H1 (cell line): ENCODE measurements at regions not wholly inside any gene's neighbourhood (a gene's known extent, or its start where the extent isn't known, plus 50 kb on each side); places are given as distances from the start of the nearest gene placed in this dataset.

Source experiments
- CTCF ChIA-PET: fragments of 300-600 bp; sonication (Branson Sonifier 250); formaldehyde crosslinking; loops from one replicate; lab custom pipeline; 2021; ENCODE audit not compliant: partially characterized antibody; lab: Charles Lee
- POLR2A ChIA-PET: fragments of 300-600 bp; sonication (Branson Sonifier 250); formaldehyde crosslinking; loops from one replicate; lab custom pipeline; 2021; ENCODE audit warnings: inconsistent platforms; ENCODE audit not compliant: partially characterized antibody; lab: Charles Lee
- DNase-seq, 2 experiments: peaks; one replicate each; pipeline versions ENCODE4 v3.0.0 to v3.0.0-alpha.2; 2010 to 2022; ENCODE audit warnings: low spot score in 2 of 2, low read depth in 1 of 2, mixed read lengths in 1 of 2
- FAIRE-seq: peaks from 2 replicates; lab custom pipeline; 2011; peaks lifted over from hg19 to GRCh38; lab: Jason Lieb, UNC
- H2AFZ ChIP-seq: 2 replicates; pipeline ENCODE4 v1.8.1; 2012; ENCODE audit warnings: low read length, inconsistent platforms
- H2AK5ac ChIP-seq: 2 replicates; pipeline ENCODE4 v1.6.1; 2013; ENCODE audit warnings: low read depth, low read length
- H2BK120ac ChIP-seq: replicated peaks from 2 replicates; pipeline ENCODE3; 2013; ENCODE audit warnings: low read depth, low read length, inconsistent platforms
- H2BK12ac ChIP-seq: 2 replicates; pipeline ENCODE4 v1.6.1; 2013; ENCODE audit warnings: low read depth, low read length
- H2BK15ac ChIP-seq: 2 replicates; pipeline ENCODE4 v1.6.1; 2013; ENCODE audit warnings: low read length
- H2BK20ac ChIP-seq: 2 replicates; pipeline ENCODE4 v1.6.1; 2013; ENCODE audit warnings: low read length
- H2BK5ac ChIP-seq: 2 replicates; pipeline ENCODE4 v1.6.1; 2013; ENCODE audit warnings: low read depth, low read length
- H3K14ac ChIP-seq: 2 replicates; pipeline ENCODE4 v1.6.1; 2013; ENCODE audit warnings: inconsistent platforms; ENCODE audit not compliant: insufficient read length
- H3K18ac ChIP-seq: 2 replicates; pipeline ENCODE4 v1.6.1; 2013; ENCODE audit warnings: low read length; ENCODE audit errors: extremely low read depth
- H3K23ac ChIP-seq: 2 replicates; pipeline ENCODE4 v1.6.1; 2013; ENCODE audit warnings: inconsistent platforms; ENCODE audit not compliant: insufficient read length
- H3K23me2 ChIP-seq: 2 replicates; pipeline ENCODE4 v1.6.1; 2013; ENCODE audit warnings: low read depth, low read length
- H3K27ac ChIP-seq: 2 replicates; pipeline ENCODE4 v1.6.1; 2011; ENCODE audit warnings: low read depth, low read length, inconsistent platforms
- H3K27me3 ChIP-seq, 4 experiments: replicated peaks in 1 of 4; 1 replicate in 1 of 4; 2 replicates in 3 of 4; pipeline versions ENCODE4 v1.6.1 to v1.8.1; 2011 to 2013; ENCODE audit warnings: low read length in 3 of 4, mild to moderate bottlenecking in 3 of 4, inconsistent platforms in 2 of 4, mixed read lengths in 2 of 4, moderate library complexity in 1 of 4; ENCODE audit not compliant: control insufficient read depth in 3 of 4, insufficient read depth in 3 of 4; ENCODE audit errors: extremely low read depth in 1 of 4
- H3K36me3 ChIP-seq, 4 experiments: 2 replicates each; pipeline versions ENCODE4 v1.6.1 to v1.8.1; 2011 to 2013; ENCODE audit warnings: mild to moderate bottlenecking in 4 of 4, low read length in 3 of 4, moderate library complexity in 2 of 4, control low read depth in 1 of 4, inconsistent platforms in 1 of 4; ENCODE audit not compliant: insufficient read depth in 4 of 4, control insufficient read depth in 2 of 4
- H3K4ac ChIP-seq: replicated peaks from 2 replicates; pipeline ENCODE3; 2013; ENCODE audit warnings: low read length, low read depth, mixed read lengths, inconsistent platforms; ENCODE audit not compliant: insufficient read length
- H3K4me1 ChIP-seq, 4 experiments: replicated peaks in 1 of 4; 1 replicate in 1 of 4; 2 replicates in 3 of 4; pipeline versions ENCODE4 v1.6.1 to v1.8.1; 2011 to 2013; ENCODE audit warnings: low read length in 3 of 4, inconsistent platforms in 2 of 4, mixed read lengths in 1 of 4; ENCODE audit not compliant: insufficient read depth in 4 of 4, control insufficient read depth in 3 of 4
- H3K4me2 ChIP-seq, 2 experiments: 2 replicates each; pipeline versions ENCODE4 v1.6.1 to v1.8.1; 2011 to 2013; ENCODE audit warnings: low read depth in 2 of 2, low read length in 2 of 2, control low read depth in 1 of 2, inconsistent platforms in 1 of 2, mild to moderate bottlenecking in 1 of 2; ENCODE audit not compliant: insufficient read depth in 1 of 2
- H3K4me3 ChIP-seq, 4 experiments: fragments of 200-600, 300-600 bp in 1 of 4; sonication (generic), shearing (Covaris generic), sonication (Bioruptor Twin) in 1 of 4; 2 replicates each; pipeline versions ENCODE4 v1.5.1 to v1.8.1; 2011 to 2016; ENCODE audit warnings: low read length in 4 of 4, low read depth in 3 of 4, control low read depth in 2 of 4, inconsistent platforms in 2 of 4, mild to moderate bottlenecking in 2 of 4, mixed read lengths in 1 of 4, moderate library complexity in 1 of 4; ENCODE audit not compliant: insufficient read depth in 2 of 4; ENCODE audit errors: extremely low read depth in 1 of 4
- H3K56ac ChIP-seq: replicated peaks from 2 replicates; pipeline ENCODE3; 2013; ENCODE audit warnings: low read depth, mild to moderate bottlenecking, mixed read lengths, low read length, inconsistent platforms; ENCODE audit not compliant: insufficient read length
- H3K79me1 ChIP-seq: 2 replicates; pipeline ENCODE4 v1.6.1; 2013; ENCODE audit warnings: low read depth, low read length, control low read depth
- H3K79me2 ChIP-seq, 2 experiments: 2 replicates each; pipeline versions ENCODE4 v1.6.1 to v1.8.1; 2012 to 2013; ENCODE audit warnings: low read length in 2 of 2, mild to moderate bottlenecking in 2 of 2, inconsistent platforms in 1 of 2; ENCODE audit not compliant: insufficient read depth in 2 of 2, control insufficient read depth in 1 of 2
- H3K9ac ChIP-seq, 4 experiments: replicated peaks in 1 of 4; 1 replicate in 1 of 4; 2 replicates in 3 of 4; pipeline versions ENCODE4 v1.6.1 to v1.8.1; 2011 to 2013; ENCODE audit warnings: low read depth in 3 of 4, low read length in 3 of 4, control low read depth in 2 of 4, mild to moderate bottlenecking in 2 of 4, moderate library complexity in 2 of 4, inconsistent platforms in 1 of 4; ENCODE audit errors: extremely low read depth in 1 of 4
- H3K9me3 ChIP-seq, 2 experiments: 2 replicates each; pipeline versions ENCODE4 v1.6.1 to v1.8.1; 2012 to 2013; ENCODE audit warnings: mild to moderate bottlenecking in 2 of 2, moderate library complexity in 2 of 2, control low read depth in 1 of 2, inconsistent platforms in 1 of 2, low read depth in 1 of 2, low read length in 1 of 2, mixed read lengths in 1 of 2; ENCODE audit not compliant: insufficient read depth in 2 of 2
- H4K20me1 ChIP-seq, 2 experiments: replicated peaks in 1 of 2; 2 replicates each; pipeline versions ENCODE3 to v1.8.1; 2011 to 2013; ENCODE audit warnings: inconsistent platforms in 2 of 2, low read length in 2 of 2, mild to moderate bottlenecking in 1 of 2; ENCODE audit not compliant: insufficient read depth in 2 of 2, control insufficient read depth in 1 of 2
- H4K5ac ChIP-seq: 2 replicates; pipeline ENCODE4 v1.6.1; 2013; ENCODE audit warnings: low read length, low read depth, mixed read lengths, inconsistent platforms; ENCODE audit not compliant: insufficient read length
- H4K8ac ChIP-seq: 2 replicates; pipeline ENCODE4 v1.8.0; 2013; ENCODE audit warnings: mild to moderate bottlenecking, moderate library complexity, low read length, inconsistent platforms; ENCODE audit not compliant: insufficient read depth; ENCODE audit errors: extremely low read depth
- H4K91ac ChIP-seq: replicated peaks from 2 replicates; pipeline ENCODE3; 2013; ENCODE audit warnings: low read length, mixed read lengths, inconsistent platforms; ENCODE audit not compliant: insufficient read length
- CTCF ChIP-seq, 3 experiments: IDR thresholded peaks; 1 replicate in 2 of 3; 2 replicates in 1 of 3; pipeline versions ENCODE4 v1.5.1 to v1.6.1; 2011; ENCODE audit warnings: low read length in 3 of 3, mild to moderate bottlenecking in 3 of 3, inconsistent platforms in 2 of 3, low read depth in 1 of 3, moderate library complexity in 1 of 3; ENCODE audit not compliant: insufficient read depth in 1 of 3; ENCODE audit errors: control extremely low read depth in 1 of 3
- NANOG ChIP-seq: IDR thresholded peaks from 2 replicates; pipeline ENCODE4 v1.6.1; 2011; ENCODE audit warnings: low read length, low read depth, mild to moderate bottlenecking, inconsistent platforms; ENCODE audit not compliant: insufficient read depth, poor library complexity, severe bottlenecking
- RAD21 ChIP-seq, 2 experiments: IDR thresholded peaks in 1 of 2; conservative IDR thresholded peaks in 1 of 2; 2 replicates each; pipeline ENCODE4 v1.6.1; 2011; ENCODE audit warnings: low read depth in 2 of 2, low read length in 2 of 2, improper control_type of control experiment in 1 of 2, inconsistent platforms in 1 of 2, mild to moderate bottlenecking in 1 of 2, moderate library complexity in 1 of 2
- SIX5 ChIP-seq: IDR thresholded peaks from 2 replicates; pipeline ENCODE4 v1.6.1; 2011; ENCODE audit warnings: mild to moderate bottlenecking, low read depth, low read length
- TAF1 ChIP-seq: IDR thresholded peaks from 2 replicates; pipeline ENCODE4 v1.6.1; 2011; ENCODE audit warnings: mild to moderate bottlenecking, low read depth, low read length
- WGBS, 2 experiments: shearing (Covaris generic) in 1 of 2; methylation state at CpG; one replicate each; pipeline versions ENCODE4 v1.1.6 to v1.1.7; 2013 to 2015; ENCODE audit warnings: low lambda C conversion rate in 2 of 2, mixed read lengths in 2 of 2, inconsistent platforms in 1 of 2, low coverage in 1 of 2, missing lambda C conversion rate in 1 of 2; ENCODE audit not compliant: insufficient replicate concordance in 2 of 2, insufficient coverage in 1 of 2, insufficient read length in 1 of 2; ENCODE audit errors: extremely low coverage in 1 of 2, missing lambda C conversion rate in 1 of 2; 5-methylcytosine and 5-hydroxymethylcytosine counted together

GRCh38 chr2:77954931-77955330, 432.8 kb upstream of the LRRTM4 start:
- H2BK15ac ChIP-seq: no peak overlapping the region
- H3K4me3 ChIP-seq: no peak overlapping the region
- ChIA-PET CTCF (no interaction called here), POLR2A (no interaction called here)
- no peak overlapping the region for H3K9ac ChIP-seq
- no peaks in the 10 kb centered on the region for H3K36me3 ChIP-seq
- no peaks in the 10 kb centered on the region for H3K4me1 ChIP-seq
- no peak overlapping the region for H3K18ac ChIP-seq
- no peak overlapping the region for H4K91ac ChIP-seq
- H3K9me3 ChIP-seq: peaks cover 0 to 8% of the 10 kb centered on the region in 2 experiments; a peak in 1 of 4 replicates
- no peaks in the 10 kb centered on the region for H3K23me2 ChIP-seq
- no peak overlapping the region for H2BK5ac ChIP-seq
- H2BK120ac ChIP-seq: no peak overlapping the region
- no peak overlapping the region for H4K8ac ChIP-seq
- WGBS, 2 experiments: 88% methylated on average over 14 of the region's 18 CpGs; no CpG with 5 or more reads in 1 of the 2 experiments
- no peak overlapping the region for H3K4ac ChIP-seq
- no peak overlapping the region for H3K23ac ChIP-seq
- H2BK12ac ChIP-seq: no peak overlapping the region
- H3K14ac ChIP-seq: no peak overlapping the region
- no peak overlapping the region for H3K56ac ChIP-seq
- no peak overlapping the region for H3K27ac ChIP-seq
- H3K4me2 ChIP-seq: no peak overlapping the region
- H3K79me1 ChIP-seq: no peaks in the 10 kb centered on the region
- H3K79me2 ChIP-seq: no peaks in the 10 kb centered on the region
- no peak overlapping the region for H2BK20ac ChIP-seq
- no peak overlapping the region for H4K5ac ChIP-seq
- no peak overlapping the region for H2AK5ac ChIP-seq
- no peak overlapping the region for H2AFZ ChIP-seq
- no peak for FAIRE-seq
- DNase-seq: no peak
- H3K27me3 ChIP-seq: no peaks in the 10 kb centered on the region
- H4K20me1 ChIP-seq: no peaks in the 10 kb centered on the region
- TF ChIP-seq CTCF (IDR thresholded peaks at IDR 0.05; ENCODE audit: control extremely low read depth in 1 of 3, insufficient read depth in 1 of 3, low read depth in 1 of 3, low read length in 3 of 3) (peak in 2 of 3 experiments; percentile 28 to 40; a peak in 2 of 4 replicates), SIX5 (no peak), TAF1 (no peak), RAD21 (IDR thresholded peaks at IDR 0.05 in 1 of 2, conservative IDR thresholded peaks at IDR 0.05 in 1 of 2; ENCODE audit: low read depth in 2 of 2, low read length in 2 of 2) (peak; percentile 8 to 28; a peak in 3 of 4 replicates), NANOG (no peak)
